WERI-Rb-1 (cell line): ENCODE measurements at regions not wholly inside any gene's neighbourhood (a gene's known extent, or its start where the extent isn't known, plus 50 kb on each side); places are given as distances from the start of the nearest gene placed in this dataset.

Experiments
- DNase-seq: peaks from one replicate; pipeline ENCODE4 v3.0.0-alpha.2; 2020
- H3K27ac ChIP-seq: fragments of 250-450 bp; sonication (Bioruptor Pico); 2 replicates; pipeline ENCODE4 v1.5.1; 2020; ENCODE audit warnings: mild to moderate bottlenecking, moderate library complexity
- H3K27me3 ChIP-seq: fragments of 250-450 bp; sonication (Bioruptor Pico); 2 replicates; pipeline ENCODE4 v1.5.1; 2021; ENCODE audit warnings: mild to moderate bottlenecking, low read depth, moderate library complexity; ENCODE audit not compliant: insufficient read depth, severe bottlenecking
- H3K36me3 ChIP-seq: fragments of 250-450 bp; sonication (Bioruptor Pico); 2 replicates; pipeline ENCODE4 v1.5.1; 2020; ENCODE audit warnings: mild to moderate bottlenecking, moderate library complexity
- H3K4me3 ChIP-seq: 2 replicates; pipeline ENCODE4 v1.5.1; 2011; ENCODE audit warnings: low read depth, mild to moderate bottlenecking, control low read depth, low read length
- H3K9me3 ChIP-seq: fragments of 250-450 bp; sonication (Bioruptor Pico); 2 replicates; pipeline ENCODE4 v1.5.1; 2021; ENCODE audit warnings: mild to moderate bottlenecking, moderate library complexity; ENCODE audit not compliant: severe bottlenecking
- TF ChIP-seq, protein P1 (sequence below): IDR thresholded peaks from 2 replicates; pipeline ENCODE4 v1.5.1; 2011; ENCODE audit warnings: low read depth, mild to moderate bottlenecking, control low read depth, inconsistent platforms, low read length

DNA sequence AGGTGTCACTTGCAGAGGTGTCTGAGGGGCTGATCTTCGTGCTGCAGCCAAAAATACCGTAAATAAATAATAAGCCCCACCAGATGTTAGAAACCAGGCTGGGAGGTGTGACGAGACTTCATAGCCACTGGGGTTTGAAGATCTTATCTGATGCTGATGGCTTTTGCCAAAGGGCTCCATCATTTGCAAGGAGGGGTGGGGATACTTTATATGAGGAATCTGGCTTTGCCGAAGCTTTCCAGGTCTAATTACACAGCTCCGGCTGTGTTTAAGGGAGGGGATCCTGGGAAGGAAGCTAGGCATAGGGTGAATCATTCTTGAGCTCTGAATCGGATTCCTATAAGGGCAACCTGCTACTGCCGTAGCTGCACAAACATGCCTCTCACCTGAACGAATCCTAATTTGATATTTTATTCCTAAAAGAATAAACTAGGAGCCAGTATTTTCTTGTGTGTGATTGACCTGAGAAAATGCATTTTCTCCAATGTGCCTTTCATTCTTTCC is 249.6 kb downstream of the SOD2 start:
- DNase-seq: no peak
- no peak overlapping the region for H3K4me3 ChIP-seq
- no peak overlapping the region for H3K27ac ChIP-seq
- H3K9me3 ChIP-seq: no peaks in the 10 kb centered on the region
- H3K36me3 ChIP-seq: no peaks in the 10 kb centered on the region
- peaks cover 93% of the 10 kb centered on the region for H3K27me3 ChIP-seq
- TF ChIP-seq, protein P1, sequence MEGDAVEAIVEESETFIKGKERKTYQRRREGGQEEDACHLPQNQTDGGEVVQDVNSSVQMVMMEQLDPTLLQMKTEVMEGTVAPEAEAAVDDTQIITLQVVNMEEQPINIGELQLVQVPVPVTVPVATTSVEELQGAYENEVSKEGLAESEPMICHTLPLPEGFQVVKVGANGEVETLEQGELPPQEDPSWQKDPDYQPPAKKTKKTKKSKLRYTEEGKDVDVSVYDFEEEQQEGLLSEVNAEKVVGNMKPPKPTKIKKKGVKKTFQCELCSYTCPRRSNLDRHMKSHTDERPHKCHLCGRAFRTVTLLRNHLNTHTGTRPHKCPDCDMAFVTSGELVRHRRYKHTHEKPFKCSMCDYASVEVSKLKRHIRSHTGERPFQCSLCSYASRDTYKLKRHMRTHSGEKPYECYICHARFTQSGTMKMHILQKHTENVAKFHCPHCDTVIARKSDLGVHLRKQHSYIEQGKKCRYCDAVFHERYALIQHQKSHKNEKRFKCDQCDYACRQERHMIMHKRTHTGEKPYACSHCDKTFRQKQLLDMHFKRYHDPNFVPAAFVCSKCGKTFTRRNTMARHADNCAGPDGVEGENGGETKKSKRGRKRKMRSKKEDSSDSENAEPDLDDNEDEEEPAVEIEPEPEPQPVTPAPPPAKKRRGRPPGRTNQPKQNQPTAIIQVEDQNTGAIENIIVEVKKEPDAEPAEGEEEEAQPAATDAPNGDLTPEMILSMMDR: no peak

DNA sequence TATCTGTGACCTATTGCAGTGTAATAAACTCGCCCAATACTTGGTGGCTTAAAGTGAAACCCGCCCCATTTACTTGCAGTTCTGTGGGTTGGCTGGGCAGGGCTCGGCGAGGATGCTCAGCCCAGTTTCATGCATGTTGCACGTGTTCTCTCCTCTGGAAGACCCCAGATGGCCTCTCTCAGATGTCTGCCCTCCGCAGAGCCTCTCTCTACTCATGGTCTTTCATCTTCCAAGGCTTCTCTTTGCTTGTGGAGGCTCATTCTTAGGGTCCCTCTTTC is 251.4 kb downstream of the SOD2 start:
- no peak overlapping the region for H3K4me3 ChIP-seq
- TF ChIP-seq, protein P1: no peak
- no peak for DNase-seq
- no peaks in the 10 kb centered on the region for H3K9me3 ChIP-seq
- H3K36me3 ChIP-seq: no peaks in the 10 kb centered on the region
- no peak overlapping the region for H3K27ac ChIP-seq
- peaks cover 92% of the 10 kb centered on the region for H3K27me3 ChIP-seq

DNA sequence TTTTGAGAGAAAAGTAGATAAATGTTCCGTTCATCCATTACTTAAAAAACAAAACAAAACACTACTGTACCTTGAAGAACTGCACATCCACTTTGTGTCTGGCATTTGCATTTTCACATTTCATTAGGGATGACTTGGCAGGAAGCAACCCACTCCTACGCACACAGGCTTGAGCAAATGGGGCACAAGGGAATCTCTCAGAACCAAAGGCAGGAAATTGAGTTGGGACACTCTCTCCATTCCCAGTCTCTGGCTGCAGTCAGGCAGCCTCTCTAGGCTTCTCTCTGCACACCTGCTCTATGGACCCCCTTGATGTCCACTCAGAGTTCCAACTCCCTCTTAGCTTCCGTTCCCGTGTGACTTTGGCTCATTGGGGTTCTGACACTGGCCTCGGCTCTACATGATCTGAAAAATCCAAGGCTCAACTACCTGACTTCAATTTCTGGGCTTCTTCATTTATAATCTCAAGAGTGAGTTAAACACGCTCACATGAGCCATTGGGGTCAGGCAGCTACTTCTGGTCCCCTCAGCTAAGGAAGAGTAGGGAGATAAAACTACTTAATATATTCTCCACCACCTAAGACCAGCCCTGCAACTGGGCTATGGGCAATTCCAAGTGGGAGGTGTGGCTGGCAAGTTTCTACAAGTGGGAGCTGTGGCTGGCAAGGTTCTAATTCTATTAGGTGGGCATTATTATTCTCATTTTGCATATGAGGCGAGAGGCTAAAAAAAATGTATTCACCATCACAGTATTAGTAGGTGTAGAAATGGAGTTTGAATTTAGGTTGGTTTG is 251.9 kb downstream of the SOD2 start:
- H3K27ac ChIP-seq: no peak overlapping the region
- H3K36me3 ChIP-seq: no peaks in the 10 kb centered on the region
- TF ChIP-seq, protein P1: no peak
- H3K27me3 ChIP-seq: peaks cover 93% of the 10 kb centered on the region
- H3K9me3 ChIP-seq: no peaks in the 10 kb centered on the region
- DNase-seq: no peak
- H3K4me3 ChIP-seq: no peak overlapping the region

DNA sequence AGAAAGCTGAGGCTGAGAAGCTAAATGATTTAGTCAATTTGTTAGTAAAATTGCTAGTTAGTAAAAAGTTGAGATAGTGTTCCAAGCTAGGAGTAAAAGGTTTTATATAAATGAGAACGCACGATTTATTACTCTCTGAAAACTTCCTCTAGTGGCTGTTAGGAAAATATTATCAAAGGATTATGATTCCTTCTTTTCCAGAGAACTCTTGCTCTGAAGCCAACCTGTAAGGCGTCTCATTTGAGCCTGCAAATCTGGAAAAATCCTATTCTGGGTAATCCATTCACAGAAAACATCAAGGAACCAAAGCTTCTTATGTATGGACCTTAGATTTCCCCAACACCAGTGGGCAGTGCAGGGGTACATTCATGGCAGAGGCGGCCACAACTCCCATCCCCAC is 252.7 kb downstream of the SOD2 start:
- Histone ChIP-seq H3K36me3 (no peaks in the 10 kb centered on the region), H3K9me3 (no peaks in the 10 kb centered on the region)

DNA sequence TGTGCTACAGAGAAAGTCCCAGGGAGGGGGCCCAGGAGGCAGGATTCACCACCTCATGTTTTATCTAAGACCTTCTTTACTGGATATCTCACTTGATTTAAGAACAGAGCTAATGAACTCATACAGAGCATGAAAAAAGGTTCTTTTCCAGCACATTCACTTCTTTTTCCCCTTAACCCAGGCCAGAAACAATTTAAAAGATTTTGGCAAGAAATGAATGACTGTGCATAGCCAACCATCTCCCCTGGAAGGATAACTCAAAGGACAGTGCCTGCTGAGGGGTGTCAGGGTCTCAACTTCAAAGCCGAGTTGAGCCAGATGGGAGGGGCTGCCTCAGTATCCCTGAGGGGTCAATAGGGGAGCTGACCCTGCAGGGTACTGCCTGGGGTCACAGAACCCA is 253.4 kb downstream of the SOD2 start:
- no peaks in the 10 kb centered on the region for H3K9me3 ChIP-seq
- no peak overlapping the region for H3K4me3 ChIP-seq
- no peak overlapping the region for H3K27ac ChIP-seq
- TF ChIP-seq, protein P1: no peak
- H3K36me3 ChIP-seq: no peaks in the 10 kb centered on the region
- H3K27me3 ChIP-seq: peaks cover 94% of the 10 kb centered on the region
- DNase-seq: no peak

More for the DNA sequence above, 252.7 kb downstream of the SOD2 start:
- DNase-seq: no peak
- Histone ChIP-seq H3K4me3 (no peak overlapping the region), H3K27ac (no peak overlapping the region), H3K27me3 (peaks cover 93% of the 10 kb centered on the region)
- TF ChIP-seq, protein P1: no peak

DNA sequence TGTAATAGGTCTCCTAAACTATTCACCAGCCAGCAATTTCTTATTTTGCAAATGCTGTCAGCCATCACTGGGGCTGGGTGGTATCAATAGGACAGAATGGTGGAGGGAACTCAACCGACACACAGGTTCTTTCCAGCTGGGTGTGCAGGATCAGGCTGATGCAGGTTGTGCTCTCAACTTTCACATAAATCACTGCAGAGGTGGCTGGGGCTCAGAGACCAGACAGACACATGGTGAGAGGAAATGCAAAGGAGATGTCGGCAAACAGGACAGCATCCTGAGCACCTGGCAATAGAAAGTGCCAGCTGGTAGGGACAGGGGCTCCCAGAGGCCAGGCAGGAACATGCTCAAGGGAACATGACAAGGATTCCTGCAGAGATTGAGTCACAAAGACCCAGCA is 254.9 kb downstream of the SOD2 start:
- no peaks in the 10 kb centered on the region for H3K36me3 ChIP-seq
- H3K9me3 ChIP-seq: peaks cover 9% of the 10 kb centered on the region
- H3K27ac ChIP-seq: no peak overlapping the region
- TF ChIP-seq, protein P1: no peak
- H3K27me3 ChIP-seq: peaks cover 86% of the 10 kb centered on the region
- DNase-seq: no peak
- no peak overlapping the region for H3K4me3 ChIP-seq
